H1 (cell line): ENCODE measurements at regions not wholly inside any gene's neighbourhood (a gene's known extent, or its start where the extent isn't known, plus 50 kb on each side); places are given as distances from the start of the nearest gene placed in this dataset.

Experiments
- CTCF ChIA-PET: fragments of 300-600 bp; sonication (Branson Sonifier 250); formaldehyde crosslinking; loops from one replicate; lab custom pipeline; 2021; ENCODE audit not compliant: partially characterized antibody; lab: Charles Lee
- POLR2A ChIA-PET: fragments of 300-600 bp; sonication (Branson Sonifier 250); formaldehyde crosslinking; loops from one replicate; lab custom pipeline; 2021; ENCODE audit warnings: inconsistent platforms; ENCODE audit not compliant: partially characterized antibody; lab: Charles Lee
- DNase-seq, 2 experiments: peaks; one replicate each; pipeline versions ENCODE4 v3.0.0 to v3.0.0-alpha.2; 2010 to 2022; ENCODE audit warnings: low spot score in 2 of 2, low read depth in 1 of 2, mixed read lengths in 1 of 2
- FAIRE-seq: peaks from 2 replicates; lab custom pipeline; 2011; peaks lifted over from hg19 to GRCh38; lab: Jason Lieb, UNC
- H2AFZ ChIP-seq: 2 replicates; pipeline ENCODE4 v1.8.1; 2012; ENCODE audit warnings: low read length, inconsistent platforms
- H2AK5ac ChIP-seq: 2 replicates; pipeline ENCODE4 v1.6.1; 2013; ENCODE audit warnings: low read depth, low read length
- H2BK120ac ChIP-seq: replicated peaks from 2 replicates; pipeline ENCODE3; 2013; ENCODE audit warnings: low read depth, low read length, inconsistent platforms
- H2BK12ac ChIP-seq: 2 replicates; pipeline ENCODE4 v1.6.1; 2013; ENCODE audit warnings: low read depth, low read length
- H2BK15ac ChIP-seq: 2 replicates; pipeline ENCODE4 v1.6.1; 2013; ENCODE audit warnings: low read length
- H2BK20ac ChIP-seq: 2 replicates; pipeline ENCODE4 v1.6.1; 2013; ENCODE audit warnings: low read length
- H2BK5ac ChIP-seq: 2 replicates; pipeline ENCODE4 v1.6.1; 2013; ENCODE audit warnings: low read depth, low read length
- H3K14ac ChIP-seq: 2 replicates; pipeline ENCODE4 v1.6.1; 2013; ENCODE audit warnings: inconsistent platforms; ENCODE audit not compliant: insufficient read length
- H3K18ac ChIP-seq: 2 replicates; pipeline ENCODE4 v1.6.1; 2013; ENCODE audit warnings: low read length; ENCODE audit errors: extremely low read depth
- H3K23ac ChIP-seq: 2 replicates; pipeline ENCODE4 v1.6.1; 2013; ENCODE audit warnings: inconsistent platforms; ENCODE audit not compliant: insufficient read length
- H3K23me2 ChIP-seq: 2 replicates; pipeline ENCODE4 v1.6.1; 2013; ENCODE audit warnings: low read depth, low read length
- H3K27ac ChIP-seq: 2 replicates; pipeline ENCODE4 v1.6.1; 2011; ENCODE audit warnings: low read depth, low read length, inconsistent platforms
- H3K27me3 ChIP-seq, 4 experiments: replicated peaks in 1 of 4; 1 replicate in 1 of 4; 2 replicates in 3 of 4; pipeline versions ENCODE4 v1.6.1 to v1.8.1; 2011 to 2013; ENCODE audit warnings: low read length in 3 of 4, mild to moderate bottlenecking in 3 of 4, inconsistent platforms in 2 of 4, mixed read lengths in 2 of 4, moderate library complexity in 1 of 4; ENCODE audit not compliant: control insufficient read depth in 3 of 4, insufficient read depth in 3 of 4; ENCODE audit errors: extremely low read depth in 1 of 4
- H3K36me3 ChIP-seq, 4 experiments: 2 replicates each; pipeline versions ENCODE4 v1.6.1 to v1.8.1; 2011 to 2013; ENCODE audit warnings: mild to moderate bottlenecking in 4 of 4, low read length in 3 of 4, moderate library complexity in 2 of 4, control low read depth in 1 of 4, inconsistent platforms in 1 of 4; ENCODE audit not compliant: insufficient read depth in 4 of 4, control insufficient read depth in 2 of 4
- H3K4ac ChIP-seq: replicated peaks from 2 replicates; pipeline ENCODE3; 2013; ENCODE audit warnings: low read length, low read depth, mixed read lengths, inconsistent platforms; ENCODE audit not compliant: insufficient read length
- H3K4me1 ChIP-seq, 4 experiments: replicated peaks in 1 of 4; 1 replicate in 1 of 4; 2 replicates in 3 of 4; pipeline versions ENCODE4 v1.6.1 to v1.8.1; 2011 to 2013; ENCODE audit warnings: low read length in 3 of 4, inconsistent platforms in 2 of 4, mixed read lengths in 1 of 4; ENCODE audit not compliant: insufficient read depth in 4 of 4, control insufficient read depth in 3 of 4
- H3K4me2 ChIP-seq, 2 experiments: 2 replicates each; pipeline versions ENCODE4 v1.6.1 to v1.8.1; 2011 to 2013; ENCODE audit warnings: low read depth in 2 of 2, low read length in 2 of 2, control low read depth in 1 of 2, inconsistent platforms in 1 of 2, mild to moderate bottlenecking in 1 of 2; ENCODE audit not compliant: insufficient read depth in 1 of 2
- H3K4me3 ChIP-seq, 4 experiments: fragments of 200-600, 300-600 bp in 1 of 4; sonication (generic), shearing (Covaris generic), sonication (Bioruptor Twin) in 1 of 4; 2 replicates each; pipeline versions ENCODE4 v1.5.1 to v1.8.1; 2011 to 2016; ENCODE audit warnings: low read length in 4 of 4, low read depth in 3 of 4, control low read depth in 2 of 4, inconsistent platforms in 2 of 4, mild to moderate bottlenecking in 2 of 4, mixed read lengths in 1 of 4, moderate library complexity in 1 of 4; ENCODE audit not compliant: insufficient read depth in 2 of 4; ENCODE audit errors: extremely low read depth in 1 of 4
- H3K56ac ChIP-seq: replicated peaks from 2 replicates; pipeline ENCODE3; 2013; ENCODE audit warnings: low read depth, mild to moderate bottlenecking, mixed read lengths, low read length, inconsistent platforms; ENCODE audit not compliant: insufficient read length
- H3K79me1 ChIP-seq: 2 replicates; pipeline ENCODE4 v1.6.1; 2013; ENCODE audit warnings: low read depth, low read length, control low read depth
- H3K79me2 ChIP-seq, 2 experiments: 2 replicates each; pipeline versions ENCODE4 v1.6.1 to v1.8.1; 2012 to 2013; ENCODE audit warnings: low read length in 2 of 2, mild to moderate bottlenecking in 2 of 2, inconsistent platforms in 1 of 2; ENCODE audit not compliant: insufficient read depth in 2 of 2, control insufficient read depth in 1 of 2
- H3K9ac ChIP-seq, 4 experiments: replicated peaks in 1 of 4; 1 replicate in 1 of 4; 2 replicates in 3 of 4; pipeline versions ENCODE4 v1.6.1 to v1.8.1; 2011 to 2013; ENCODE audit warnings: low read depth in 3 of 4, low read length in 3 of 4, control low read depth in 2 of 4, mild to moderate bottlenecking in 2 of 4, moderate library complexity in 2 of 4, inconsistent platforms in 1 of 4; ENCODE audit errors: extremely low read depth in 1 of 4
- H3K9me3 ChIP-seq, 2 experiments: 2 replicates each; pipeline versions ENCODE4 v1.6.1 to v1.8.1; 2012 to 2013; ENCODE audit warnings: mild to moderate bottlenecking in 2 of 2, moderate library complexity in 2 of 2, control low read depth in 1 of 2, inconsistent platforms in 1 of 2, low read depth in 1 of 2, low read length in 1 of 2, mixed read lengths in 1 of 2; ENCODE audit not compliant: insufficient read depth in 2 of 2
- H4K20me1 ChIP-seq, 2 experiments: replicated peaks in 1 of 2; 2 replicates each; pipeline versions ENCODE3 to v1.8.1; 2011 to 2013; ENCODE audit warnings: inconsistent platforms in 2 of 2, low read length in 2 of 2, mild to moderate bottlenecking in 1 of 2; ENCODE audit not compliant: insufficient read depth in 2 of 2, control insufficient read depth in 1 of 2
- H4K5ac ChIP-seq: 2 replicates; pipeline ENCODE4 v1.6.1; 2013; ENCODE audit warnings: low read length, low read depth, mixed read lengths, inconsistent platforms; ENCODE audit not compliant: insufficient read length
- H4K8ac ChIP-seq: 2 replicates; pipeline ENCODE4 v1.8.0; 2013; ENCODE audit warnings: mild to moderate bottlenecking, moderate library complexity, low read length, inconsistent platforms; ENCODE audit not compliant: insufficient read depth; ENCODE audit errors: extremely low read depth
- H4K91ac ChIP-seq: replicated peaks from 2 replicates; pipeline ENCODE3; 2013; ENCODE audit warnings: low read length, mixed read lengths, inconsistent platforms; ENCODE audit not compliant: insufficient read length
- BACH1 ChIP-seq: IDR thresholded peaks from 2 replicates; pipeline ENCODE4 v1.6.1; 2012; ENCODE audit warnings: low read length, improper control_type of control experiment
- GABPA ChIP-seq: IDR thresholded peaks from 2 replicates; pipeline ENCODE4 v1.6.1; 2011; ENCODE audit warnings: mild to moderate bottlenecking, low read length, moderate library complexity, borderline replicate concordance; ENCODE audit not compliant: insufficient read depth
- SAP30 ChIP-seq: fragments of 300-600 bp; sonication (generic); IDR thresholded peaks from 2 replicates; pipeline ENCODE4 v1.7.1; 2012; ENCODE audit warnings: low read length, moderate library complexity, mild to moderate bottlenecking, inconsistent platforms; ENCODE audit not compliant: insufficient read depth, insufficient replicate concordance
- WGBS, 2 experiments: shearing (Covaris generic) in 1 of 2; methylation state at CpG; one replicate each; pipeline versions ENCODE4 v1.1.6 to v1.1.7; 2013 to 2015; ENCODE audit warnings: low lambda C conversion rate in 2 of 2, mixed read lengths in 2 of 2, inconsistent platforms in 1 of 2, low coverage in 1 of 2, missing lambda C conversion rate in 1 of 2; ENCODE audit not compliant: insufficient replicate concordance in 2 of 2, insufficient coverage in 1 of 2, insufficient read length in 1 of 2; ENCODE audit errors: extremely low coverage in 1 of 2, missing lambda C conversion rate in 1 of 2; 5-methylcytosine and 5-hydroxymethylcytosine counted together

GRCh38 chr2:78549766-78550165 is 475.7 kb upstream of the REG3G start:
- Histone ChIP-seq H4K20me1 (no peaks in the 10 kb centered on the region), H3K79me1 (no peaks in the 10 kb centered on the region), H4K8ac (no peak overlapping the region), H3K56ac (no peak overlapping the region), H3K27ac (no peak overlapping the region), H3K27me3 (no peaks in the 10 kb centered on the region), H3K4ac (no peak overlapping the region), H3K14ac (no peak overlapping the region), H3K9me3 (no peaks in the 10 kb centered on the region)
- no peak for TF ChIP-seq BACH1
- no peak for TF ChIP-seq GABPA
- TF ChIP-seq SAP30: no peak
- TF ChIP-seq, all 59 proteins: peak for 0
- Histone ChIP-seq H3K23me2 (no peaks in the 10 kb centered on the region), H3K4me1 (no peaks in the 10 kb centered on the region), H2AFZ (no peak overlapping the region), H3K79me2 (no peaks in the 10 kb centered on the region), H4K91ac (no peak overlapping the region), H3K4me2 (no peak overlapping the region), H2BK15ac (no peak overlapping the region), H2BK5ac (no peak overlapping the region), H2BK20ac (no peak overlapping the region), H2BK120ac (no peak overlapping the region), H3K9ac (no peak overlapping the region), H2AK5ac (no peak overlapping the region), H3K18ac (no peak overlapping the region), H4K5ac (no peak overlapping the region), H3K23ac (no peak overlapping the region), H3K4me3 (no peak overlapping the region), H3K36me3 (no peaks in the 10 kb centered on the region), H2BK12ac (no peak overlapping the region)
- 94% methylated on average over 2 of the region's 2 CpGs; no CpG with 5 or more reads in 1 of the 2 experiments for WGBS, 2 experiments
- CTCF ChIA-PET: interaction anchor here (0.6 kb wide), 1 partner anchor 112 kb away, joined by 3 read pairs; no protein-coding TSS in a partner anchor
- no peak for DNase-seq
- FAIRE-seq: no peak
- POLR2A ChIA-PET: no interaction called here
